Amniotic epithelial cell (primary cell): ENCODE measurements at regions not wholly inside any gene's neighbourhood (a gene's known extent, or its start where the extent isn't known, plus 50 kb on each side); places are given as distances from the start of the nearest gene placed in this dataset.

Experiments
- DNase-seq: peaks from one replicate; pipeline ENCODE4 v3.0.0-alpha.2; 2010; ENCODE audit warnings: low read depth

DNA sequence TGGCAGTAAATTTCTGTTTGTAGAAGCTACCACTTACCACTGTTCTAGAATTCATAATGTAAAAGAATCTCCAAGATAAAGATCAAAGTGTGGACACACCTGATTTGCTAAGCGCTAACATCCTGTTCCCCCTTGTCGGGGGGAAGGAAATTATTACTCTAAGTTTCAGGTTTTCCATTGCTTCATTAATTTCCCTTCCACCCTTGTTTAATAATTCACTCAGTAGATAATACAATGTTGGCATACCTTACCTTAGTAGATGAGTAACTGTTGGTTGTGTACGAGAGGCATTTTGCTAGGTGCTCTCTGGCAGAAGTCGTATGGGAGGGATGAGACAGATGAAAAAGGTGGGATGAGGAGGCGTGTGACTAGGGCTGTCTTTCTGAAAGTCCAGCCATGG lies 641.2 kb upstream of the ARRDC4 start:
- no peak for DNase-seq

DNA sequence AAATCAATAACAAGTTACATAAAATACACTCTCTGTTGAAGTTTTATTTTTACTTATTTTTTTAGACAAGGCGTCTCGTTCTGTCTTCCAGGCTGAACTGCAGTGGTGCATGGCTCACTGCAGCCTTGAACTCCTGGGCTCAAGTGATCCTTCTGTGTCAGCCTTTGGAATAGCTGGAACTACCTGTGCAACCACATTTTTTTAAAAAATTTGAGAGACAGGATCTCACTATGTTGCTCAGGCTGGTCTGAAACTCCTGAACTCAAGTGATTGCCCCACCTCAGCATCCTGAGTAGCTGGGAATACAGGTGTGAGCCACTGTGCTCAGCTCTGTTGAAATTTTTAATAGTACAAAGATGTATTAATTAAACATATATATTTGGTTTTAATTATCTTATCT lies 614.3 kb upstream of the ARRDC4 start:
- no peak for DNase-seq

DNA sequence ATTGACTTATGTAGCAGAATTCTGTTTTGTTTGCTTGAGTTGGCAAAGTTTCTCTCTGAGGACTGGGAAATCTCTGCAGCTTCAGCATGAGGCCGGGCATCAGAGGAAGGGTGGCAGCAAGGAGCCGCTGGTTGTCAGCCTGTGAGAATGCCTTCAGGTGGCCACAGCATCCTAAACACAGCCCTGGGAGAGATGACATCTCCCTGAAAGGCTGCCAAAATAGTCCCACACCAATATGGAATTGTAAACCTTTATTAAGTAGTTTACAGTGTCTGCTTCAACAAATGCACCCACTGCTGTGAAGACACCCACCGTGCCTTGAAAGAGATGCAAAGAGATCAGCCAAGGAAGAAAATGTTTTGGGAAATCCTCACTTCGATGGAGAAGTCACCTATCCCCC lies 609.7 kb upstream of the ARRDC4 start:
- no peak for DNase-seq

DNA sequence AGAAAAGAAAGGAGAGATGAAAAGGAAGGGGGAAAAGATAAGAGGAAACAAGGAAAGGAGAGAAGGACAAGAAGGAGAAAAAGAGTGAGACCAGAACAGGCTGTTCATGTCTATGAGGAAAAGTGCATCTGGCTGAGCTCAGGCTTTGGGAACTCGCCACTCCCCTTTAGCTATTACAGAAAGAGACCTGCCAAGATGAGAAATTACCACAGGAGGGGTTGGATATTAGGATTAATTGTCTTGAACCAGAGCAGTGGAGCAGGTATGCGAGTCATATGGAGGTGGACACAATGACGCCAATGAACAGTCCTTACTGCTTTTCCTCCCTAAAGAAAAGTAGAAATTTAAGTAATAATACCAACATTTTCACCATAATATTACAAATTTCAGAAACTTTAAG lies 577.0 kb upstream of the ARRDC4 start:
- DNase-seq: no peak

DNA sequence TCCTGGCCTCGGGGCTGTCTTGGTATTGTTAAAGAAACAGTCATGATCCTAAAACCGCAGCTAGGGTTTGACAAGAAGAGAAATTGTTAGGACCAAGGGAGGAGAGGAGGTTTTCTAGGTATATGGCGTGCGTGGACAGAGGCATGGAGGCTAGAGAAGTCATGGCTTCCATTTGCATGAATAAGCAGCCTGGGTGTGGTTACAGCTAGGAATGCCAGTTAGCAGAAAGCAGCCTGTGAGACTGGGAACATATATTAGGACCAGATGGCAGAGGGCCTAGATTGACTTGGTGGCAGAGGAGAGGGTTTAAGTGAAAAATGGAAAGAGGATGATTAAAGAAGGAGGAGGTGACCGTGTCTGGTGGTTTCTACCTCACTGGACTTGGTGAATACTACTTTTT lies 573.6 kb upstream of the ARRDC4 start:
- DNase-seq: no peak

DNA sequence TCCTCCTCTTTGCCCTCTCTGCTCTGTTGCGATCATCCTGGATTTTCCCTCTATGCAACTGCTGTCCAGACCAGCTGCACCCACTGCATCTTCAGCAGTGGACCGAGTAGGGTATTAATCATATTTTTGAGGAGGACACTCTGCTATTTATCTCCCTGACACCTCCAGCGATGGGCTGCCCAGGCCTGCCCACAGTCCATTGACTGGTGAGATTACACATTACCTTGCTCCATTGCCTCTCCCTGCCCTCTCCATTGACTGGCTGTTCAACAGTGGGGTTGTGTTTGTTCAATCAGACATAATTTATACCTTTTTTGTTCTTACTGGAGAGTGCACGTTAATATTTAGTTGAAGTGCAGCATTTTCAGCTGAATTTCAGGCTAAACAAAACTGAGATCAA lies 559.3 kb upstream of the ARRDC4 start:
- DNase-seq: no peak

DNA sequence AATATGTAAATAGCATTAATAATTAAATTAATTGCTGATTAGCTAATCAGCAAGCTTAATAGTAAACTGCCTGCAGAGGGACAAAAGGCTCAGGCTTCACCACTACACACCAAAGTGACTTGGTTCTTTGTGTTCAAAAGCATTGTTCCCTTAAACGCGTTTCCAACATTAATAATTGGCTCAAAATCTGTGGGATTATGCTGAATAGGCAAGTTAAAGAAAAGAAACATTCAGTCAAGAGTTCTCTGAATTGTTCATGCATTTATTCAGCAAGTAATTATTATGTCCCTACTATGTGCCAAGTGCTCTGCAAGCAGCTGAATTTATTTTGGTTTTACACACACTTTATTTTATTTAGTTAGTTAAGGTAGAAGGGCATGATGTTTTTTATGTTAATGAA lies 558.5 kb upstream of the ARRDC4 start:
- DNase-seq: no peak

DNA sequence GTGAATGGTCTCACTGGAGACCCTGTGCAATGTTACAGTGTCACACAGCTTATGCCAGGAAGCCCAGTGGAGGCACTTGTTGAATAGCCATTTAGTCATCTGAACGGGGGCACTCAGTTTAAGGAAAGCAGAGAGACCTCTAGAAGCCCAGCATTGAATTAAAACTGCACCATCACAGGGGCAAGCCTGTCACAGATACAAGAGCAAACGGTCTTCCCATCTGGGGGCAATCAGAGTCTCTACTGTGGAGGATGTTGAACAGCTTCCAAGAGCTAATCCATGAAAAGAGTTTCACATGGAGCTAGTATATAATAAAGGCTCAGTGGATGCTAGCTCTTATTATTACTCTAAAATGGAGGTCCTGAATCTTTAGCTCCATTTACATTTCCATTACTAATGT lies 553.7 kb upstream of the ARRDC4 start:
- no peak for DNase-seq

DNA sequence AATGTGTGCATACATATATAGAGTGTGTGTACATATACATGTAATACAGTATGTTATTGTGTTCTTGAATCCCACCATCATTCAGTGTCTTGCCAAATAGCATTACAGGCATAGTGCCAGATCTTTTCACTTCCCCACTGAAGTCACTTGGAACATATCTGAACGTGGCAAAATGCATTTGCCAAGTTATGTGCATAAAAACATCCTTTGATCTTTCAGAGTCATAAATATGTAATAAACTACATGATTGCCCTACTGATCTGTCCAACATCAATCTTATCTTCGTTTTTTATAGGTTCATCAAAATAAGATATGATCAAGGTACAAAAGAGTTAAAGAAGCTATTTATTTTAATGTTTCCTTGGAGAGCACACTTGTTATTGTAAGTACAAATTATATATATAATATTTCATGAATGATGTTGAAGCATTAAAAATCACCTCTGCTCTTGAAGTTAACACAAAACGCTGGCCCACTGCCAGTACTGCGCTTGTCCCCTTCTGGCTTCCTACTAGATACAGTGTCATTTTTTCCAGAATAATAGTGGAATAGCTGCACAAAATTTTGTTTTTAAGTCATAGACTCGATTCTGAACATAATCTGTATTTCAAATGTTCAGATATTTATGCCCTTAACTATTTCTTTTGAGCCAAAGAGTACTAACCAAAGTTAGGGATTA lies 549.5 kb upstream of the ARRDC4 start:
- DNase-seq: no peak

DNA sequence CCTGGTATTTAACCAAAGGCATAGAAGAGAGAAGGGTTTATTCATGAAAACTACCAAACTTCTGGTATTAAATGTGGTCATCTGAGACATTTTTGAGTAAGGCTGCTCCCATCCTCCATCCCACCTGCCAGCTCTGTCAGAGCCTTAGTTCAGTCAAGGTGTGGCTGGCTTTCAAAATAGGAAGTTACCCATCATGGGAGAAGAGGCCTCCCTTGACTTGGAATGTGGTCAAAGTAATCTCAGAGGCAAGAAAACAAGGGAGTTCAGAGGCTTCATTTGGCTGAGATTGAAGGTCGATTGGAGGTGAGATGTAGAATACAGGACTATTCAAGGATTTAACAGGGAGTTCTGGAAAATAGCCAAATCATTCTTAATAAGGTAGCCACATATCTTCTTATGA lies 540.4 kb upstream of the ARRDC4 start:
- DNase-seq: no peak

DNA sequence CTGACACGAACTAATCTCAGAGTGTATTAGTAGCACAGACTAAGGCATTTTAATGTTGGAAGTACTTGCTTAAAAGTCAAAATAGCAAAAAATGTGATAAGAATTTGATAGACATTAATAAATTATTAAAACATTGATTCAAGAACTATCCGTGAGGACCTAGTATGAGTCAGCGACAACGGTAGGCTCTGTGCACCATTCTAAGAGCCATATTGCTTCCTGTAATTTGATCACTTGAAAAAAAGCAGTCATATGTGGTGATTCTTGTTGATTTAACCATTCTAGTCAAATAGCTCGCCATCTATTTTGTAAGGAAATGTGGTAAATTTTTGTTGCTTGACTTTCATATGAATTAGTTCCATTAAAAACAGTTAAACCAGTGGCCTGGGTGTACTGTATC lies 534.9 kb upstream of the ARRDC4 start:
- no peak for DNase-seq

DNA sequence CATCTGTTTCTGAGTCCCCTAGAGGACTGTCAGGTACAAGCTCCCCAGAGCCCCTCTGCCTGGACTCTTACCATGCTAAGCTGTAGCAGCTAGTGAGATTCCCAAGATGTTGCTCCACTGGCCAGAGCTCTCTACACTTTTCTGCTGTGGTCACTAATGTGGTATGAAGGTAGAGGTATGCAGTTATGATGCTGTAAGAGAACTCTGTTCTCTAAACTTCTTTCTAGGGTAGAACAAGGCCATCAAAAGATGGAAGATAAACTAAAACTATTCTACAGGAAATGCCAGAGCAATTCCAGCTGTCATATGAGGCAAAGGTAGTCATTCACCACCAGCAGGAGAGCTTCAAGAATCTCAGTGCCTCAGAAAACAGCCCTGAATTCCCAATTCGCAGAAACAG lies 517.4 kb upstream of the ARRDC4 start:
- DNase-seq: no peak

DNA sequence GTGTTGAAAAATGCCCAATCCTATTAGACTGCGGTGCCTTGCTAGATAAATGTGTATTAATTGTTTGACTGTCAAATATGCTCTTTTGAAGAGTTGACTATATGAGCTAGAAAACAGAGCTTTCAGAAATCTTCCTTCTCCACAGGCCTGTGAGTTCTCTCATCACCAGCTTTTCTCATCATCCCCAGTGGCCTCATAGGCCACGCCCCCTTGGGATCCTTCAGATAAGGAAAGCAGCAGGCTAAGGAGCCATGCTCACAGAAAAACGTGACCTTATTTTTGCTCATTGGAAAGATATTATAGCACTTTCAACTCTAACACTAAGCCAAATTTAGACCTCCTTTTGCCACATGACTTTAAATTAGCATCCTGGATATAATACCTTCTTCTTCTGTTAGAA lies 514.4 kb upstream of the ARRDC4 start:
- no peak for DNase-seq

DNA sequence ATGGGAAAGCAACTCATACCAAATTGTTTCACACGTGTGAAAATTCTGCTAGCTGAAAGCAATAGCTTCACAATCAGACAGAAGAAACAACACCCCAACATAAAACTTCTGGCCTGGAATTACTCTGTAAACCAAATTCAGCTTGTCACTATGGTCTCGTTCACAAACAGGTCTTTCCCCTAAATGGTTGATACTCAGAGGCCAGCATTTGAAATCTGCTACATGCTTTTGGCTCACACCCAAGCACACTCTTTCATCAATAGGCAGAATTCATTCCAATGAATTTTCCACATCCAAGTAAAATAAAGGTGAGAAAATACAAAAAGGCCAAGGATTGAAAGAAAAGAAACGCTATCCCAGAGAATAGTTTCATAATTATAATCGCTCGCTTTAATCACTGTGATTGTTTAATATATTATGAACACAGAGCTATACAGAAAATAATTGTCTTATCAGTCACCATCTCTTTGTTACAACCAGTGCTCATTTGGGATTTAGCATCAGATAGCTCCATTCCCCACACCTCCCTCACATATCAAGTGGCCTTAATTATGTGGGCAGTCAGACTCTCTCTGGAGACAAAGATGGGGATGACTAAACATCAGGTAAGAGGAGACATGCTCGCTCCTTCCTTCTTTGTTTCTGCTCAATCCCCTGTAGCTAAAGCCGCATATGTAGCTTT lies 503.8 kb upstream of the ARRDC4 start:
- no peak for DNase-seq

DNA sequence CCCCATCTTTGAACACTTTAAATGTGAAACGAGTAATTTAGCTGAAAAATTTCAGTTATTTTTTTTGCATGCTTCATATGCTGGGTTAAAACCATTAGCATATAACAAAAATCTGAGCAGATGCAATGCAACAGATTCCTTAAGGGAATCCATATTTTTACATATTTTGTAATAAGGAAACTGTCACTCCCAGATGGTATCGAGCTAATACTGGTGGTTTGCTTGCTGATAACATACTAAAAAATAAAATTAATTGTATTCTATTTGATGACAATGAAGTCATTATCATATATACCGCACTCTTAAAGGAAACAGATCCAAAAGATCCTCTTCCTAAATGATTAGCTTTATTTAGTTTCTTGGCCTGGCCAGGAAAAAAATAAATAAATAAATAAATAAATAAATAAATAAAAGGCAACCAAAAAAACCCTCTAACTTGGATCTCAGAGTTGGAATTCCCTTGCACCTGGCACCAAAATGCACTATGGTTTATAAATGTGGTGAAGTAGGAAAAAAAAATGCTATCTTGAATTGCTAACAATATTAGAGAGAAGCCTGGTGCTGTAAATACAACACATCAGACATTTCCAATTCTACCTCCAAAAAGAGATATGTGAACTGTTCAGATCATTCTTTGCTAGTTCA lies 503.2 kb upstream of the ARRDC4 start:
- DNase-seq: no peak

DNA sequence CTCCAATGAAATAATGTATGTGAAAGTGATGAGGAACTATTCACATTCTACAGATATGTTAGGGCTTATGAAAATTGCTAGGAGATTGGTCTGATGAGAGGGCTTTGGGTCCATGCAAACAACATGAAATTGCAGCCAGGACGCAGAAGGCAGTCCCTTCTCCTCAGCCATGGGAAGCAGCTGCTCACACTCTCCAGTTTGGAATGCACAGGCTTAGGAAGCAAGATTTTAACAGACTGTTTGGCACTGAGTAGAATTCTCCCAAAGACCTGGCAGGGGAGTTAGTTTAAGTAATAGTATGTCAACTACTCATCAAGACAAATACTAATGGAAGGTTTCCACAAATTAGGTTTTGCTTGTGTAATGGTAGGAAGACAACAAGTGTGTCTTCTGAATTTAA lies 500.7 kb upstream of the ARRDC4 start:
- no peak for DNase-seq

DNA sequence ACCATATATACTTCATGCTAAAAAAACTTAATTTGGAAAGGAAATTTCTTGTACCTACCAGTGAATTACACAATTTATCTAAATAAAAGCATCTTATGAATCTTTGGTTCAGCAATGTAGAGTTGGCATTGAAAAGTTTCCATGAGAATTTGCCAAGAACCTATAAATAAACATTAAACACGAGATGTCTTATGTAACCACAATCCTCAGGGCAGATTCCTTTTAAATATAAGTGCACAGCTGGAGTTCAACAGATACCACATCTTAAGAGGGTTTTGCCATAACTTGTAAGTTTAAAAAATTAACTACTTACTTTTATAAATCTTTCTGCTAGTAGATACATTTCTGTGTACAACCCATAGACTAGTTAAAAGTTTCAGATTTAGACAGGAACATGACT lies 499.3 kb upstream of the ARRDC4 start:
- no peak for DNase-seq

DNA sequence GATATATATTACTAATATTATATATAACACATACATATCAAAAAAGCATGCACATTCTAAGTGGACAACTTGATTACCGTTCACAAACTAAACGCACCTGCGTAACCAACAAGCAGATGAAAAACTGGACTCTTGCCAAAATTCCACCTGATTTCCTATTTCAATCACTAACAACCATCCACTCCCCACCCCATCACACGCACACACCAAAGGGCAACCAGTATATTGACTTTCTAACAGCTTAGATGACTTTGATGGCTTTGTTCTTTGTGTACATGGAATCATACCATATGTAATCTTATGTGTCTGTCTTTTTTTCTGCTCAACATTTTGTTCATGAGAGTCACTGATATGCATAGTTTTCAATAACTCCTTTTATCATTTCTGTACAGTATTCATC lies 496.8 kb upstream of the ARRDC4 start:
- no peak for DNase-seq

DNA sequence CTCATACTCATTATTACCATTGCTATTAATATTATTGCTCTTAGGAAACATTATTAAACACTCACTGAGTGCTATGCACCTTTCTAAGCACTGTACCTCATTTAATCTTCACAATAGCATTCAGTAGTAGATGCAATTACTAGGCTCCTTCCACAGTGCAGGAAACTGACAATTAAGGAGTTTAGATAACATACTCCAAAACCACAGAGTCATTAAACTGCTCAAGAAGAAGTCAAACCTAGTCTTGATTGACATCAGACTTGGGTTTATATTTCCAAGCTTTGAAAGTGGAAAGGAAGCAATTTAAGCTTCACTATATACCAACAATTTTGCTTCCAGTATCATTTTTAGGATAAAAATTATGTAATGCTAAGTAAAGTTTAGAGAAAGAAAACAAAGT lies 490.1 kb upstream of the ARRDC4 start:
- no peak for DNase-seq

DNA sequence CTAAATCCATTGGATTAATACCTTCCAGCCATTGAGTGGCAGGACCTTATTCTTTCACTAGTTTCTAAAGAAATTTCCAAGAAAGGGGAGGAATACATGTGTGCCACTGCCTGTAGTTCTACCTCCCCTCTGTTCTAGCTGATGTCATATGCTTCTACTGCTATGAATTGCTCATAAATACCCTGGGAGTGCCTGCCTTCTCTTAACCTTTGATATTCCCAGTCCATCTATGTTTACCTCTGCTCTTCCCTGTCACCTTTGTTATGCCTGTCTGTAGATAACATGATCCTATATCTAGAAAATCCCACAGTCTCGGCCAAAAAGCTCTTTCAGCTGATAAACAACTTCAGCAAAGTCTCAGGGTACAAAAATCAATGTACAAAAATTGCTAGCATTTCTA lies 486.9 kb upstream of the ARRDC4 start:
- no peak for DNase-seq

DNA sequence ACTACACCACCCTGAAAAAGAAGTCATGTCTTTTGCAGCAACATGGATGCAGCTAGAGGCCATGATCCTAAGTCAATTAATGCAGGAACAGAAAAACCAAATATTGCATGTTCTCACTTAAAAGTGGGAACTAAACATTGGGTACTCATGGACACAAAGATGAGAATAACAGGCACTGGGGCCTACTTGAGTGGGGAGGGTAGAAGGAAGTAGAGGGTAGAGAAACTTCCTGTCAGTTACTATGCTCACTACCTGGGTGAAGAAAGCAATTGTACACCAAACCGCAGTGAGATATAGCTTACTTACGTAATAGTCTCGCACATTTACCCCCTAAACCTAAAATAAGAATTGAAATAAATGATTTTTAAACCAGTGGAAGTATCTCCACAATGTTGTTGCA lies 480.5 kb upstream of the ARRDC4 start:
- no peak for DNase-seq

DNA sequence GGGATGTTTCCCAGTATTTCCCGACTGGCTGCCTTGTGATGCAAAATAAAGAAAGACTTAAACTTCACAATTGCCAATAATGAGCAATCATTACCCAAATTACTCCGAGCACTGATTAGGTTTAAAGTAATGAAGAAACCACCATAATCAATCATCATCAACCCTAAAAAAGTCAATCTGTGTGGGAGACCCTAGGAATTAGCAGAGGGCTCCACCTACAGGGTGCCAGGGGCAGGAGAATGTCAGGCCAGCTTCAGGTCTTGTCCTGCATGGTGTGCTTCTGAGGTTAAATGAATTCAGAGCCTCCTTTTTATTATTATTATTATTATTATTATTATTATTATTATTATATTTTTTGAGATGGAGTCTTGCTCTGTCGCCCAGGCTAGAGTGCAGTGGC lies 478.0 kb upstream of the ARRDC4 start:
- DNase-seq: no peak

DNA sequence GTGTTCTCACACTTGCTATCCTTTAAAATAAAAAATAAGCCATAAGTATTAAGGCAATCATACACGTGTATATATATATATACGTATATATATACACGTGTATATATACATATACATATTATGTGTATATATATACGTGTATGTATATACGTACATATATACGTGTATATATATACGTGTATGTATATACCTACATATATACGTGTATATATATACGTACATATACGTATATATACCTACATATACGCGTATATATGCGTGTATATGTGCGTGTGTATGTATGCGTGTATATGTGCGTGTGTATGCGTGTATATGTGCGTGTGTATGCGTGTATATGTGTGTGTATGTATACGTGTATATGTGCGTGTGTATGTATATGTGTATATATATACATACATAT lies 477.3 kb upstream of the ARRDC4 start:
- no peak for DNase-seq

DNA sequence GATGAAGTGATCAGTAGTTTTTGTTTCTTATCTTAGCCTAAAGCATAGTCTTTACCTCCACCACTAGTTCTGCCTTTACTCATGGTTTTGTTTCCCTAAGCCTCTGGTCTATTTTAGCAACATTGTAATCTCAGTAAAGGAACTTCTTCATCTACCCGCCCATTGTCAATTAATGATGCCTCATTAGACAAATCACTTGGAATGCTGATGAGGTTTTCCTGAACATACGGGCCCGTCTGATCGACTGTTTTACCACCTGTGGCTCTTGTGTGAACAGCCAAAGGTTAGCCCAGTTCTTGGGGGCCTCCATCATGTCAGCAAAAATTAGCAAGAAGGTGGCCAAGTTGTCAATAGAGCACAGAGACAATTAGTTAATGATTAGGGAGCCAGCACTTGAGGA lies 470.1 kb upstream of the ARRDC4 start:
- no peak for DNase-seq
